ENCODE measurements at regions not wholly inside any gene's neighbourhood (a gene's known extent, or its start where the extent isn't known, plus 50 kb on each side); places are given as distances from the start of the nearest gene placed in this dataset.

DNA sequence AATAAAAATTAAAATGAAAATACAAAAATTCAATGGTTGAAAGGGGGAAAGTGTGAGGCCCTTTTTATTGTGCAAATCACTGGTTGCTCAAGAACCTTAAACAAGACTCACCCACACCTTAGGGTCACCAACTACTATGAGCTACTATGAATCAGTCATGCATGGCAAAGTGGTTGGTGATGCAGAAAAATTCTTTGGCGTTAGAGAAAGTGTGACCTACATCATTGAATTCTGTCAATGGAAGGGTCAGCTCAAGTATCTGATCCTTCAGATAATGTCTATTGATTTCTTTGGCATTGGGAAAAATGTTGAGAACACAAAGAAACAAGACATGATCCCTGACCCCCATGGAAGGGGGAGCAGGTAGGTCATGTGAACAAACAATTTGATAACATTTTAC is 149.7 kb upstream of the ADCY2 start (continued):
- TF ChIP-seq FOSL1 (IDR thresholded peaks at IDR 0.05; ENCODE audit: insufficient read depth, low read depth, low read length) (no peak), CBX8 (IDR thresholded peaks at IDR 0.05; ENCODE audit: borderline replicate concordance, low read depth, low read length) (no peak), POLR2AphosphoS5 (IDR thresholded peaks at IDR 0.05; ENCODE audit: low read depth, low read length) (no peak)

All from H1 (cell line).